ENCODE measurements at regions not wholly inside any gene's neighbourhood (a gene's known extent, or its start where the extent isn't known, plus 50 kb on each side); places are given as distances from the start of the nearest gene placed in this dataset.

GRCh38 chr10:7507887-7508726 is 97.3 kb upstream of the SFMBT2 start:
- no peak for FAIRE-seq

GRCh38 chr10:7506571-7506970 is 95.7 kb upstream of the SFMBT2 start:
- FAIRE-seq, result no peak

GRCh38 chr10:7505196-7505595 is 94.4 kb upstream of the SFMBT2 start:
- FAIRE-seq, result no peak

DNA sequence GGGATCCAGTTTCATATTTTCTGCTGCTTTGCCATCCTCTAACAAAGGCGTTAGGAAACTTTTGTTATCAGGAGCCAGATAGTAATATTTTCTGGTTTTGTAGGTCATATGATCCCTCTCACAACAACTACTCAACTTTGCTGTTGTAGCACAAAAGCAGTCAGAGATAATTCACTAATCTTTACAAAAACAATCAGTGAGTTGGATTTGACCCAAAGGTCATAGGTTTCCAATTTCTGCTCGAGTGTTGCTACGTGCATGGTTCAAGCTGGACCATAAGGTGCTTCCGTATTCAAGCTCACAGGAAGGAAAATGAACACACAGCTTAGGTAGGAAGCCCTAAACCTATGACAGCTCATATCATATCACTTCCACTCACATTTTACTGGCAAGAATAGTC is 92.4 kb upstream of the SFMBT2 start:
- FAIRE-seq, result no peak

DNA sequence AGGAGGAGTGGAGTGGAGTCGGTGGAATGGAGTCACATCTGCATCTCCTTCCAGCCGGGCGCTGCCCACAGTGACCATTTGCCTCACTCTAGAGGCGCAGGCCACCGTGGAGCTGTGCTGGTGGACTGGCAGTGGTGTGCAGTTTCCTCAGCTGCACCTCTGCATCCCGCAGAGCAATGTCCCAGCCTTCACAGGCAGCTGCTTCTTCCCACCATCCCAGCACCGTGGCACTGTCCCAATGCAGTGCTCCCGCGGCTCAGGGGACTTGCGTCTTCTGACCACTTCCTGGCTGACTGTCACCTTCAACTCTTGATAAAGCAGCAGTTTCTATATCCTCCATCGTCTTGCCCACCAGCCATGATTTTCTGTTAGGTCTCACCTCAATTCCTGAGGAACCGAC is 90.3 kb upstream of the SFMBT2 start:
- no peak for FAIRE-seq

- FAIRE-seq, result no peak
These were observed 87.3 kb upstream of the SFMBT2 start for GRCh38 chr10:7498111-7498510.

DNA sequence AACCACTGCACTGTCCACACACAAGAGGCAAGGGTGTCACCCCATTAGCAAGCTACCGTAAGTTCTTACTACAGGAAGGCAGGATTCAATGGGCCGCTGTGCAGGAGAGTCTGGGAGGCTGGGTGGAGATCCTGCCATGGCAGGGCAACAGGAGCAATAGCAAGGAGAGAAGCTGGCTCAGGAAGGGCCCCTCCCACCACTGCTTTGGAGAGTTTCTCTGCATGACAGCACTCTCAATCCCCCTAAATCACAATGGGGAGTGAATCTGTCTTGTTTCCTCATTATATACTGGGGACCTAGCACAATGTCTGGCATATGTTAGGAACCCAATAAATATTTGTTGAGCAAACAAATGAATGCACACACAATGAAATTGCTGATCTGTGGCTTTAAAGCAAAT is 83.2 kb upstream of the SFMBT2 start:
- FAIRE-seq, result no peak

- FAIRE-seq, result no peak
These were observed 81.8 kb upstream of the SFMBT2 start for GRCh38 chr10:7492660-7493046.

- FAIRE-seq, result no peak
These were observed 81.3 kb upstream of the SFMBT2 start for GRCh38 chr10:7491949-7492659.

- FAIRE-seq, result no peak
These were observed 80.4 kb upstream of the SFMBT2 start for GRCh38 chr10:7491230-7491629.

- FAIRE-seq, result no peak
These were observed 77.6 kb upstream of the SFMBT2 start for GRCh38 chr10:7488418-7488829.

GRCh38 chr10:7487528-7487927 is 76.7 kb upstream of the SFMBT2 start:
- no peak for FAIRE-seq

DNA sequence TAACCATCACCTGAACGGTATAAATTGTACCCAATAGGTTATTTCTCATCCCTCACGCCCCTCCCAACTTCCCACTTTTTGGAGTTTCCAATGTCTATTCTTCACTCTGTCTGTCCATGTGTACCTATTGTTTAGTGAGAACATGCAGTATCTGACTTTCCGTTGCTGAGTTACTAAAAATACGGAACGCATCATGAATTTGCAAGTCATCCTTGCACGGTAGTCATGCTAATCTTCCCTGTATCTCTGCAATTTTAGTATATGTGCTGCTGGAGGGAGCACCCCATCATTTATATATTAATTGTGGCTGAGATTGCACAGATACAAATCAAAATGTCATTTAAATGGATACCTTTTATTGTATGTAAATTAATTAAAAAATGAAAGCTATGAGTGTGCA is 75.7 kb upstream of the SFMBT2 start:
- FAIRE-seq, result no peak

DNA sequence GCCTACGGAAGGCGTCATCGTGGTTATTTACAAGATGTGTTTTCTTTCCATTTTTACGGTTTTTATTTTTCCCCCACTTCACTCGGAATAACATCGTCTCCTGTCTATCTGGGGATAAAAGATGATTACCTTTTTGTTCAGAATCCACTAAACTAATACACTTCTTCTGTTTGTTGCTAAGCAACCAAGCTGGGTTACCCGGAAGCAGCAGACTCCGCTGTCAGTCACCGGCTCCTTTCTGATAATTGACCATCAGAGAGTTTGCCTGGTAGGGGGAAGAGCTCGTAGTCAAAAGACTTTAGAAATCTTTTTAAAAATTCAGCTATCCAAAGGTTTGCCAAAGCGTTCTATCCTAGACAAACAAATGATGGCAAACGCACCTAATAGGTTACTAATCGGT is 75.0 kb upstream of the SFMBT2 start:
- FAIRE-seq, result no peak

GRCh38 chr10:7485244-7485556 is 74.4 kb upstream of the SFMBT2 start:
- FAIRE-seq, result no peak

DNA sequence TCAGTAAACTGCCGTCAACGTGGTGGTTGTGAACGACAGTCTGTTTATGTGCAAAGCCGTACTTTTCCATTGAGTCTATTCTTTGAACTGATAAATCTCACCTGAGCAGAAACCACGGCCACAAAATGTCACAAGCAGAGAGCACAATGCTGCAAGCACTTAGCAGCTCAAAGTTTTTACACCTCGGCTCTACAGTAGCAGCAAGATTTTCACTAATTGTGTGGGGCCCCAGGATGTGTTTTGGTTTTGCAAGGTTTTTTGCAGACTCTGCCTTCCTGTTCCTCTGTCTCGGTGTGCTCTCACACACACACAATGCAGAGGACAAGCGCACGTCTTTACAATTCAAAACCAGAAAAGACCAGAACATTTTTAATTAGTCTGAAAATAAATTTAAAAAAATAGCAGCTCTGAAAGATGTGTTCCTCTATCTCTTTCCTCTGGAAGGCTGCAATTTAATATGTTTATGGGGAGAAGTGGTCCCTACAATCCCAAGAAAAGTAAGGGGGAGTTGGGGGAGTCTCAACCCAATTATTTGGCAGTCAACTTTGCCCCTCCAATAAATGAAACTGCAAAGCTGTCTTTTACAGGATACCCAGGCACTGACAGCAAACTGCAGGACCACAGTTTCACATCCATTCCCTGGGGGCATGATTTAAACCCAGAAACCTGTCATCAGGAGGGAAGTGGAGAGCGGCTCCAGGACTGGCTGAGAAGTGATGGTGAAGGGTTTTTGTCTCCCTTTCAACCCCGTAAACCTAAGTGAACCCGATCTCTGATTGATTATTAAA is 73.8 kb upstream of the SFMBT2 start:
- FAIRE-seq, result no peak

DNA sequence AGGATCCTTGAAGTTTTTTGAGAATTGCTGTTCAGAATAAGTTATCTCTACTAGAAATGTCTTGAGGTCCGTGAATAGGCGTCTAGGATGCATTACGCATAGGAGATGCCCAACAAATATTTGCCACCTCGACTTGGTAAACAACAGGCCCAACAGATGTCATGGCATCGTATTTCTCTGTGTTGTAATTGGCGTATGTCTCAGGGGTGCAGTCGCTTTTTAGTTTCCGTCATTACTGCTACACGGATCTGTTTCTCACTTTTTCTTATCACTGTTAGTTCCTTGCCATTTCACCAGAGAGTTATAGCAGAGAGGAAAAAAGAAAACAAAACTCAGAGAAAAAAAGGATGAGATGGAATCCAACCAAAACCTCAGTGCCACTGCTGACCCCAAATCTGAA is 73.0 kb upstream of the SFMBT2 start:
- no peak for FAIRE-seq

- no peak for FAIRE-seq
These were observed 72.2 kb upstream of the SFMBT2 start for GRCh38 chr10:7482992-7483391.

DNA sequence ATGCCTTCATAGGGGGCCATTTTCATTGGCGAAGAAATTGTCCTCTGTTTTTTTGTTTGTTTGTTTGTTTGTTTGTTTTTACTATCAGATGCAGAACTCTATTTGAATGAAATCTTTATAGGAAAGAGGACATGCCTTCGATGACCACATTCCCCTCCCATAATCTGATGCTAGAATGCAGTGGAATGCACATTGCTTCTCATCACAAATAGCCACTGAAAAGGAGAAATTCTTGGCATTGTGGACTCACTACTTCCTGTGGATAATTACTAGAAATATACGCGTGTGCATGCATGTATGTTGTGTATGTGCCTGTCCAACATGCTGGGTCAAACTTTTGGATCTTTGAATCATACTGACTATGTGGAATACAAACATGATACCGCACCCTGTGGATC is 70.5 kb upstream of the SFMBT2 start:
- no peak for FAIRE-seq

- FAIRE-seq, result no peak
These were observed 70.0 kb upstream of the SFMBT2 start for GRCh38 chr10:7480742-7481367.

DNA sequence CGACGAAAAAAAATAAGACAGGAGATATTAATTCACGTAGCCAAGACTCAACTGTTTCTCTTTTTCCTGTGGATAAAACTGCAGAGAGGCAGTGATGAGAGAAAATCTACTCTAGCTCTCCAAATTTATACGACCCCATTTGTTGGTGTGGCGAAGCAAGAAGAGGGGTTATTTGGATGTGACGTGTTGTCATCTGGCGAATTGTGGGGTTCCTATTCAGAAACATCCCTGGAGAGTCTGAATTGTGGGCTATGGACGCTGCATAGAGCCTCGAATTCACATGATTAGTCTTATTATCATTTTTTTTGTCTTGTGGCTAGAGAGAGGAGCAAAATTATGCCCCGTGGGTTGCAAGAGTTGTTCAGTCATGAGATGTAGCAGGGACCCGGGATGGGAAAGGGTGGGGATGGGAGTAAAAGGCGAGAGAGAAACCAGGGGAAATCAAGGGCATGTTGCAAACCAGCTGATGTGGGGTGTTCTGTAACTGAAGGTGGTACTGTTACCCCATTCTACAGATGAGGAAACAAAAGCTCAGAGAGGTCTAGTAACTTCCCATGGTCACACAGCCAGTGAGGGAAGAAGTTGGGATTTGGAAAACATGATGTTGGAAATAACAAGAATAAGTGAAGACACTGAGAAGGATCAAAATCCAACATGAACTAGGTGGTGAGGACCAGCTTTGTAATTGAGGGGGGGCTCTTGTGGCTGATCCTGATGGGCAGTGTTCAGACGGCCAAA is 69.2 kb upstream of the SFMBT2 start:
- no peak for FAIRE-seq

DNA sequence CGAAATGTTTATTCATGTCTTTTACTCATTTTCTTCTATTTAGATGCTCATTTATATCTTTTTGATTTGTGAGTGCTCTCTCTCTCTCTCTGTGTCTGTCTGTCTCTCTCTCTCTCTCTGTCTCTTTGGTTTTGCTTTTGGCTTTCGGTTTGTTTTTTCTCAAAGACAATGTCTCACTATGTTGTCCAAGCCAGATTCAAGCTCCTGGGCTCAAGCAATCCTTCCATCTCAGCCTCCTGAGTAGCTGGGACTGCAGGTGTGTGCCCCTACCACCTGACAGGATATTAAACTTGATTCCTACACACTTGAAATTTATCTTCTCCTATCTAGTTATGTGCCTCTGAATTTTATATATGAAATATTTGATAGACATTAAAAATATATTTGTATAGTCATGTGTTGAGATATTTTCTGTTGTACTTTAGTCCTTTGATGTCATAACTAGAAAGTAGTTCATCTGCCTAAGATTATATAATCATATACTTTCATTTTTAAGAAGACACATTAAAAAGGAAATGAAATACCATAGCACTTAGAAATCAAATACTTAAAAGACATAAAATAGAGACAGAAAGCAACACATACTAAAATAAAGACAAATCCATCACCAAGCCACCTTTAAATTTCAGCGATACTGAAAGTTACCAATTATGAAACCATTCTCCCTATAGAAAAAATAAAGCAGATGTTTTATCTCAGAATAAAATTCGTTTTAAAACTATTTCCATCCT is 68.1 kb upstream of the SFMBT2 start:
- FAIRE-seq, result peak; percentile 28

Measured in colon (tissue), 2 donors.